NCI-H2171 treated with DMSO at 0.1 percent for 48 hours (cell line): ENCODE measurements at regions not wholly inside any gene's neighbourhood (a gene's known extent, or its start where the extent isn't known, plus 50 kb on each side); places are given as distances from the start of the nearest gene placed in this dataset.
"Not testable (repeated sequence)": the region's sequence is repeated elsewhere in the genome, so short reads cannot be mapped to it uniquely, and the experiment has no call there.

Experiments used
- DNase-seq: peaks from one replicate; lab custom pipeline; 2025; lab: John Stamatoyannopoulos, UW

DNA sequence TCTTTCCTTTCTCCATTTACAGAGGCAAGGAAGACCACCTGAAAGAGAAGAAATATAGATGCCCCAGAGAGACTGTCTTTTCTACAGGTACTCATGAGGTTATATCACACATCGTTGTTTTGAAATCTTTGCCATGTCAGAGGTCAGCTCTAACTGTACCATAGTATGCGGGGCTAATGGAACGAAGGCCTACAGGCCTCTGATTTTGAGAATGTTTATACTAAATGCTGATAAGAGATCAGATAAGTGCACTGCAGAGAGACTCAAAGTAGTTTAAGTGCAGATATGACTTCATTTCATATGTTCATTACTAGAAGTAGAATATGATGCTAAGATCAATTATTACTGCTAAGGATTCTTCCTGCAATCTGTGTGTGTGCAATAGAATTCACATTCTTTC is 1005.0 kb downstream of the GALC start:
- no peak for DNase-seq

DNA sequence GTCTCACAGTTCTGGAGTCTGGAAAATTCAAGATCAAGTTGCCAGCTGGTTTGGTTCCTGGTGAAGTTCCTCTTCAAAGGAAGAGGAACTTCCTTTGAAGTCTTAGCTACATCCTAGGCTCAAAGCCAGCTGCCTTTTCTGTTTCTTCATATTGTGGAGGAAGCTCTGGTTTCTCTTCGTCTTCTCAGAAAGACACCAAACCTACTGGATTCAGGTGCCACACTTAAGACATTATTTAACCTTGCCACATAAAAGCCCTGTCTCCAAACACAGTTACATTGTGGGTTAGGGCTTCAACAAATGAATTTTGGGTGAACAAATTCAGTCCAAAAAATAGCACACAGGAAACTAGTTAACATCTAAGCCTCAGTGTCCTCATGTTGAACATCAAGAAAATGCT is 1019.8 kb downstream of the GALC start:
- no peak for DNase-seq

DNA sequence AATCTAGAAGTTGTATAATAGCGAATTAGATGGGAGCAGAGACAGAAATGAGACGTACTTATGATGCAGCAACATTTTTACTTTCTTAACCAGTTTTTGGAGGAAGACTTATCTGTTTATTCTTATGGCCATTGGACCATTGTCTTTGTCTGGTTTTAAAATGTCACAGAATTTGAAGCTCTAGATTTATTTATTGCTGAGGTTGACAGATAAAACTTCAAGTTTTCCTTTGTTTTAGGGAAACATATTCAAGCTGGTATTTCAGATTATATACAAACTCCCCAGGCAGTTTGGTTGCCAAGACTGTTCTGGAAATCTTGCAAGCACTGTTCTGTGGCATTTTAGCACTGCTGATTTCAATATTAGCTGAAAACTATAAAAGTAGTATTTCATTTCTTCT is 1021.7 kb downstream of the GALC start:
- DNase-seq, result no peak

DNA sequence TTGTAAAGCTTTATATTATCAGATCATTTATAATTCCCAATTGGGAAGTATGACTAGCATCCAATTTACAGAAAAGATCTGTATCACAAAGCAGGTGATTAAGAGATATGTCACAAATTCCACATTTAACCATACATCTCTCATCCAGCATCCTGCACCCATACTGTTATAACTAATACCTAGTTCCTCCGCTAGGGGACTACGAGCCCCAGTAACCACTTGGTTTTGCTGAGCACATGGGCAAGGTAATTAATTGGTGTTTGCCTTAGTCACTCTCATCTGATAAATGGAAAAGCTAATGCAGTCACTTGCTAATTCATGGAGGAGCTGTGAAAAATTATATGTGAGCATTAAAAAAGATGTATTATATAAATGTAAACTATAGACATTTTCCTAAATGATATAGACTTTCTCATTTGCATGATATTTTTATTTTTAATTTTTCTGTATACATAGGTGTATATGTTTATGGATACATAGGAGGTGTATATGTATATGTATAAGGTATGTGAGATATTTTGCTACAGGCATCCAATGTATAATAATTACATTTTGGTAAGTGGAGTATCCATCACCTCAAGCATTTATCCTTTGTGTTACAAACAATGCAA is 1031.8 kb downstream of the GALC start:
- DNase-seq, result peak; percentile 16

DNA sequence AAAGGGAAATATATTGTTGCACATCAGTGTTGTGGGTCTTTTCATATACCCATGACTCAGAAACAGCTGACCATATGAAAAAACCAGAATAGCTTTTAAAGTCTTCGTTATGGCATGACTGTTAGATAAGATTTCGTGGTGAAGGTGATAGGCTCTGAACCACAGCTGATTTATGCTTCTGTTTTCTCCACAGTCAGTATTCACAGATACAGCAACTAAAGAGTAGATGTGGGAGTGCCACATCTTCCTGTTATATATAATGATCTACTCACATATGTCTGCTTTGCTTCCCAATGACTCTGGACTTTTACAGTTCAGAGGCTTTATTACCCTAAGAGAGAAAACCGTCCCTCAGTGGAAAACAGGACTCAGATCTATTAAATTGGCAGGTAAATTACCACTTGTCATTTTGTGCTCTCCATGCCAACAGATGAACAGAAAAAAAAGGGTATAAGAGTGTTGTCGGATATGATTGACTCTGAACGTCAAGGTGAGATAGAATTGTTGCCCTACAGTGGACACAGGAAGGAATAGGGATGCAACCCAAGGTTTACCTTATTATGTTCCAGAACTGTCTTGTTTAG is 1037.1 kb downstream of the GALC start:
- DNase-seq, result no peak

DNA sequence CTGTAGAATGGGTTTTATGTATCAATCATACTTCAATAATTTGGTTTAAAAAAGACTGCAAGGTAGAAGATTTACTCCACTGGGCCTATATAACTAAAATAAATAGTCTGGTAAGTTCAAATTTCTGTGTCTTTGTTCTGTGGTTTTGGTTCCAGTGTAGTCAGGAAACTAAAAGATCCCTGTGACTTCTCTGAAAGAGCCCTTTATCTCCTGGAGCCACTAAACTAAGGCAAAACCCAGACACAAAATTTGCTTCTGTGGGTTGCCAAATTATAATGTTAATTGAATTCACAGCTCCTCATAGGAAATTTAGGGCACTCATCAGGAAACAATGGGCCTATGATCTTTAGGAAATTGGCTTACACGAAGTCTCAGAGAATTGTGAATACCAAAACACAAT is 1038.4 kb downstream of the GALC start:
- DNase-seq, result no peak

DNA sequence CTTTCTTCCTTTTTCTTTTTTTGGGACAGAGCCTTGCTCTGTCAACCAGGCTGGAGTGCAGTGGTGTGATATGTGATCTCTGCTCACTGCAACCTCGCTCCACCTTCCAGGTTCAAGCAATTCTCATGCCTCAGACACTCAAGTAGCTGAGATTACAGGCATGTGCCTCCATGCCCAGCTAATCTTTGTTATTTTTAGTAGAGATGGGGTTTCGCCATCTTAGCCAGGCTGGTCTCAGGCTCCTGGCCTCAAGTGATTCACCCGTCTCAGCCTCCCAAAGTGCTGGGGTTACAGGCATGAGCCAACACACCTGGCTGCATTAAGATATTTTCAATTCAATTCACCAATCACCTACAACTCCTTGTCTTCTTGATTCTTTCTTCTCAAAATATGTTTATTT is 1046.5 kb downstream of the GALC start:
- DNase-seq, result no peak

DNA sequence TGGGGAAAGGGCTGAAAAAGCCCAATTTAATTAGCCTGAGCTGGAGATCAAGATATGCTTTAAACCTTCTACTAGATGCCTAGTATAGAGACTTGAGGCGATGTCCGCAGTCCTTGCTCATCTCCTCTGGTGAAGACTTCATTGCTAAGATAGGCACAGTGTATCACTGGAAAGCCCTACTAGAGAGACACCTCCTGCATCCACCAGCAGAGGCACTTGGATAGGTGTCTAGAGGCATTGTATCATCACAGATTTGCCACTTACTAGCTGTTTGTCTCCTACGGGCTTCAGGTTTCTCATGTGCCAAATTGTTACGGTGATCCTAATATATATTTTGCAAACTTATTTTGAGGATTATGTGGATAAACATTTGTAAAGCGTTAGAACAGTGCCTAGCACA is 1048.5 kb downstream of the GALC start:
- no peak for DNase-seq

DNA sequence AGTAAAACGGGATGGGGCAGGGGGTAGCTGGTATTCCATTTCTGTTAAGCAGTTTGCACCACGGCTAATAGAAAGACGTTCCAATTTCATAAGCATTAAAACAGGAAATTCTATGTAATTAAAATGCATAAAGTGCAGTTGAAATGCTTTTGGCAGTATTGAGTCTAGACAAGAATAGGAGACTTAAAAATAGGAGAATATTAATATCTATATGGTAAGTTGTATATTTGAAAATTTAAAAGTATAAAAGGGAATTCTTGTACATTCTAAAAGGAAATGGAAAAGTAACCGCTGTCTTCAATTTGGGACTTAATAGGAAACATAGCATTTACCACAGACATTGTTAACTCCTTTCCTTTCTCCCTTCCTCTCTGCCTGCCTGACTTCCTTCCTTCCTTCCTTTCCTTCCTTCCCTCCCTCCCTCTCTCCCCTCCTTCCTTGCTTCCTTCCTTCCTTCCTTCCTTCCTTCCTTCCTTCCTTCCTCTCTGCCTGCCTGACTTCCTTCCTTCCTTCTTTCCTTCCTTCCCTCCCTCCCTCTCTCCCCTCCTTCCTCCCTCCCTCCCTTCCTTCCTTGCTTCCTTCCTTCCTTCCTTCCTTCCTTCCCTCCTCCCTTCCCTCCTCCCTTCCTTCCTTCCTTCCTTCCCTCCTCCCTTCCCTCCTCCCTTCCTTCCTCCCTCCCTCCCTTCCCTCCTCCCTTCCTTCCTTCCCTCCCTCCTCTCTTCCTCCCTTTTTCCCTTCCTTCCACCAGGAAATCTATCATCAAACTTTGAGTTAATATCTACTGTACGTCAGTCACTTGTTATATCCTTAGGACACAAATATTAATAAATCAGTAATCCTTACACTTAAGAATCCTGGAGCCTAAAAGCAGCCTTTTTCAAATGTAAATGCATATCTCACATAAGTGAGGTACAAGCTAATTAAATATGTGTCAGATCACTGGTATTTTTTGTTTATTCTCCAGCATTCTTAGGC is 1049.3 kb downstream of the GALC start:
- no peak for DNase-seq

DNA sequence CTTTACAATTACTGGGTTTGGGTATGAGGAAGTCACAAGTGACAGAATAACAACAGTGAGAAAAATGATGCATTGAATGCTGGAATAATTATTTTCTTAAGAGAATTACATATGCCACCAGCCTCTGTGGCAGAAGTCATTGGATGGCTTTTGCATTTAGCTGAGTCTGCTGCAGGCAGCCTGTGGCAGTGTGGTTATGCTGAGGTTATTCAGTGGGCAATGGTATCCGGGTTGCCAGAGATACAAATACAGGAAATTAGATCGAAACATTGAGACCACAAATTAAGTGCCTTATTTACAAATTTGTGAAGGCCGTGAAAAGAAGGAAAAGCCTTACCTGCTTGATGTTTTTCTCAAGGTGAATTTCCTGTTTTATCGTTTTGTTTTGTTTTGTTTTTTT is 1050.0 kb downstream of the GALC start:
- no peak for DNase-seq

DNA sequence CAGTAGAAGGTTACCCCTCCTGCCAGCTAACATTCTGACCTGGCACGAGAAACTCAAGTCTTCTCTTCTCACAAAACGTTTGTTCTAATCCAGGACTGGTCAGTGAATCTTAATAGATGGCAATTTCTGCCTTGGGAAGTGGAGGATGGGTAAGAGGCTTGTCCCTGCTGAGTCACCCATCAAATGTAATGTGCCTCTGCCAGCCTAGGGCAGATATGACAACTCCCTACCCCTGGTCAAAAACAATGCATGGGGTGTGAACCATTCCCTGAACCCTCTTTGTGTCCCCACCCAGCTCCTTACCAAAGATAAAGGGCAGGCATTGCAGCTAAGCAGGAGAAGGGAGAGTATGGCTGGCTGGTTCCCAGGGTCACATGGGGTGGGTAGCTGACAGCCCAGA is 1052.9 kb downstream of the GALC start:
- DNase-seq, result no peak

DNA sequence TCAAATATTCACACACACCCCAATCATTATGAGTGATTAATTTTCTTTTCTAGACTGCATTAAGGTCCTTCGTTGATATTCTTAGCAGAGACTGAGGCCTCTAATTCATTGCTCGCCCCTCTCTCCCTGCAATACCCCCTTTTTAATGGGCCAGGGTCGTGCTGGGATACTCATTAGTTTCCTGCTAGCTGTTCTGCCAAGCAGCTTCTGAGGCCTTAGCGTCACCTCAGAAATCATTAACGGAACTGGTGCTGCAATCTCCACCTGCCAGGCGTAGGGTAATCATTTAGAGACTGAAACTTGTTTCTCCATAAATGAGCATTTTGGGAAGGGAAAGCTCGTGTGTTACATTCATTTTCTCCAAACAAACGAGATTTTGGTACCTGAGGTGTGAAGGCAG is 1054.7 kb downstream of the GALC start:
- no peak for DNase-seq

DNA sequence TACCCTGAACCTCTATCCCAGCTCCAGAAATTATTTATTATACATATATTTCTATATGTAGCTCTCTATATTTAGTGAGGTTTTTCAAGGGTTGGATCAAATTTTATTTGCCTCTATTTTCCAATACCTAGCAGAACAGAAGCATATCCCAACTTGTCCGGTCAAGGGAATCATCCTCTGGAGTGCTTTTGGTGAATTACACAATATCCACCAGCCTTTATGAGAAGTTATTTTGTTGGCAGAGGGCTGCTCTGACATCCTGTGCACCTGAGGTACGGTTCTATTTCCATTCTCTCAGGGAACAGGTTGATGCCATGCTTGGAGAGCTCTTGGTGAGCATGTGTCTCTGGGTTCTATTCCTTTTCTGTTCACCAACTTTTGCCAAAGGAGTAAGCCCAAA is 1056.4 kb downstream of the GALC start:
- no peak for DNase-seq

DNA sequence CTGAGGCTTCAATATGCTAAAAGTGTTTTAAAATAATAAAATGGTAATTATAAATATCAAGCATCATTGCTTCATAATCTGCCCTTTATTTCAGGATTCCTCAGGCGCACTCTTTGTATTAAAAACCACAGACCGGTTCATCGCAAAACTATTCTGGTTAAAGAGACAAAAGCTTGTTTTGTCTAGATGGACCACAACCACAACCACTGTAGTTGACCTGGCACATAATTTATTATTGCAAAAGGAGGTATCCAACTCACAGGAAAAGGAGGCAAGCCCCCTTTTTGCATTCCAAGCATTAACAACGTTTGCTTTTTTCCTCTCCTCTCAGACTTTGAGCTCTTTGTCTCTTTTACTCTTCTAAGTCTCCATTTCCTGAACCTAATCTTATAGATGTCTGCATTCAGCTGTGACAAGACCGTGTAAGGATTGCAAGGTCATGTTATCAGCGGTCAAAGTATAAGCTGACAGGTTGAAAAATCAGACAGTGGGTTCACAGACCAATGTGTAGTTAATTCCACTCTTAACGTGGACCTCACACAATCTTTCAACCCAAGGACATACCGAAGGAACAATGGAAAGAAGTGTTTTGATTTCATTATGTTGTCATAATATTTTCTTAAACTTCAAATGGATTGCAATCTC is 1057.6 kb downstream of the GALC start:
- no peak for DNase-seq

DNA sequence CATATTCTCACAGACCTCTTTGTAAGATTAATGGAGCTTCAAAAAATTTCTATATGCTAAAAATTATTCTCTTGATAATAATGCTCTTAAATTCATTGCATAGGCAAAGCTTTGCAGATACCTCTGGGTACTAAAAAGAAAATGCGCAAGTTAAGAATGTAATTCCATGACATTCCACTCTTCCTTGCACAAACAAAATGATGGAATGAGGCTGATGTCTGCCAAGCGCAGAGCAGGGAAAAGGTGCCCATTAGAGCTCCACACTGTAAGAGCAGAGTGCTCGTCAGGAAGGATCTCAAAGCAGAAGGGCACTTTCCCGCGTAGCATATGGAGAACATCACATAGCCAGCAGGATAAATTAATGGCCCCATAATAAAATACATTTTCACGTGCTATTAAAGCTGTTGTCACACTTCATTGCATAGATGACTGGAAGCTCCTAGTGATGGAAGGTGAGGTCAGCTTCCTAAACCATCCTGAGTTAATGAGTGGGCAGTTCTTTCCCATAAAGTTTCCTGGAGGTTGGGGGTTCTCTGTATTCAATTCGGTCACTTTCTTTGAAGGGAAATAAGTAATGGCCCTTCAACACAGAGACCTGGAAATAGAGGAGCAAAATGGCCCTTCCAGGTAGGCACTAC is 1058.9 kb downstream of the GALC start:
- no peak for DNase-seq

DNA sequence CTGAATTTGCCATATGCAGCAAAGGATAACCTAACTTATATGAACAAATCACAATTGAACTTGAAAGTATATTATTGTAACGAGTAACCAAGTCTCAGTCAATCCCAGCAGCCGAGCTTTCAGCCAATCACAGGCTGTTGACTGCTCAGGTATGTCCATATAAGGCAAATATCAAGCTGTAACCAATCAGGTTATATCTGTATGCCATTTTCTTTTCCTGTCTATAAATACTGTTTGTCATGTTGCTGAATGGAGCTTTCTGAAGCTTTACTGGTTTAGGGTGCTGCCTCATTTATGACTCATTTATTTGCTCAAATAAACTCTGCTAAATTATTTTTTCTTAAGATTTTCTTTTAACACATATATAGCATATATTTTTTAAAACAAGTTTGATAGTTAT is 1059.5 kb downstream of the GALC start:
- DNase-seq, result peak; percentile 40

DNA sequence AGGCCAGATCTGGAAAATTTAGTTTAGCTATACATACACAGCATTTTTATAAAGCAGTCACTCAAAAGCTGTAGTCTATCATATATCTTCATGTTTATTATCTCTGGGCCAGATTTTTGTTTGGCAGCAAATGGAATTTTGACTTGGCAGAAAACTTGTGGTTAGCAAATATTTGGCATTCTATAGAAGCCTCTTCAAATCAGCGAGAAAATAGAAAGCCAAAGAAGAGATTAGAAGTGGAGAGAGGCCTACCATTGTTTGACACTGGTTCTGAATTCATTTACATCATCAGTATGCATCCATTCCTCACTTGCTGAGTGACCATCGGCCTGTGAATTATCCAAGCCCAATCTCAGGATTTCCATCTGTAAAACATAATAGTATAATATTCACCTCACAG is 1077.6 kb downstream of the GALC start:
- no peak for DNase-seq

DNA sequence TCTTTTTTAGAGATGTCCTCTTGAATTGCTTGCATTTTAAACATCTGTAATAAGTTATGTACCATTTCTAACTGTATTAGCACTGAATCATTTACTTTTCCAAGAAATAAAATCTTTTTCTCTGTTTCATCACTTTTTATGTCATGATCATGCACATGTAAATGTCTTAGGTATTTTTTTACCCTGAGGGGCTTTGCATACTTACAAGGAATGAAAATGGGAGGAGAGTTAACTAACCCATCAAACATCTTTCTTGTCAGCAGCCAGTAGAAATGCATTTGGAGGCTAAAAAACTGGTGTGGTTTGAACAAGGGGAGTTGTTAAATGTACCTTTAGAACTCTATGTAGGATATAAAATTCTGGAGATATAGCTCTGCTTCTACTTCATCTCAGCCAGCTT is 1080.3 kb downstream of the GALC start:
- DNase-seq, result no peak

DNA sequence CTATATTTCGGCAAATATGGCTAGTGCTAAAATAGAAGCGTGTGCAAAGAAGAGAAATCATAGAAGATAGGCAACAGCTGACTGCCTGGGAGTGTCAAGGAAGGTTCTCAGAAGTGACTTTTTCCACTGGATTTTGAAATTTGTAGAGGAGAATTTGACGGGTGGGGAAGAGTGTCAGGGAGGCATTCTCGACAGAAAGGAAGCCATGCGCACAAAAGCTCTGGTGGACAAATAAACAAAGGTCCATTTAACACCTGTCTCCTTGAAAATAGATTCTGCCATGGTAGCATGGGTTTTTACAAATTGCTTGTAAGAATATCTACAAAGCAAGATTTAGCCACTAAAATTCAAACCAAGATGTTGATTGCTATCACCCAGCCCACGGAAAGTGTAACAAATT is 1081.5 kb downstream of the GALC start:
- DNase-seq, result no peak

DNA sequence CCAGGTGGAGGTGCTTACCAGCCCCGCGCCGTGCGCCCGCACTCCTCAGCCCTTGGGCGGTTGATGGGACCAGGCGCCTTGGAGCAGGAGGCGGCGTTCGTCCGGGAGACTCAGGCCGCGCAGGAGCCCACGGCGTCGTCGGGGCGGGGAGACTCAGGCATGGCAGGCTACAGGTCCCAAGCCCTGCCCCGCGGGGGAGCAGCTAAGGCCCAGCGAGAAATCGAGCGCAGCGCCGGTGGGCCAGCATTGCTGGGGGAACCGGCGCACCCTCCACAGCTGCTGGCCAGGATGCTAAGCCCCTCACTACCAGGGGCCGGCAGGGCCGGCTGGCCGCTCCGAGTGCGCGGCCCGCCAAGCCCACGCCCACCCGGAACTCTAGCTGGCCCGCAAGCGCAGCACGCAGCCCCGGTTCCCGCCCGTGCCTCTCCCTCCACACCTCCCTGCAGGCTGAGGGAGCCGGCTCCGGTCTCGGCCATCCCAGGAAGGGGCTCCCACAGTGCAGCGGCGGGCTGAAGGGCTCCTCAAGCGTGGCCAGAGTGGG is 1087.5 kb downstream of the GALC start:
- not testable (repeated sequence) for DNase-seq

DNA sequence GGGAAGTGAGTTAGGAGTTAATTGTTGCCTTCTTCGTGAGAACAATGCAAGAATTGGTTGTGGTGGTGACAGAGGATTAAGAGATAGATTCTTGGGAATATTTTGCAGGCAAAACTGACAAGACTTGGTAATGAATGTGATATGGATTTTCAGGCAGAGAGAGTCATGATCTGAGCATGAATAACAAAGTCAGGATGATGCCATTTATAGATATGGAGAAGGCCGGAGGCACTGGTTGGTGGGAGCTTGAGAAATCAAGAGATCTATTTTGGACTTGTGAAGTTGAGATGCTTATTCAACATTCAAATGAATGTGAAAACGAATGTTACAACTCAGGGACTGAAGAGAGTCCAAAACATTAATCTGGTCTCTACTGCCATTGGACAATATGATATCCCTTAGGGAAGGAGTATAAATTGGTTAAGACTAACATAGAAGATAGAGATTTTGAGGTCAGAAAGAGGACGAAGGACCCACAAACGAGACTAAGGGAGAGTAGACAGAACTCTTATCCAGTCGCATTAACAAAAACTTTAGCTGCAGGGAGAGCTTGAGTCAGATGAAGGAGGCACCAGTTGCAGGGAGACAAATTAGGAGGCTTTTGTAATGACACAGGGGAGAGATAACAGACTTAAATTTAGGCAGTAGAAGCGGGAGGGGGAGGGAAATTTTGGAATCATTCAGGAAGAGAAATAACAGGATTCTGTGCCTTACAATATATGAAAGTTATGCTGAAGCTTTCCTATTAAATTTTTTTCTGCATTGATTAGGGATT is 1090.6 kb downstream of the GALC start:
- no peak for DNase-seq
